Spleen (tissue), 11 donors: ENCODE measurements at regions not wholly inside any gene's neighbourhood (a gene's known extent, or its start where the extent isn't known, plus 50 kb on each side); places are given as distances from the start of the nearest gene placed in this dataset.

Experiments
- DNase-seq: peaks from one replicate; pipeline ENCODE4 v3.0.0-alpha.2; 2020
- H3K27ac ChIP-seq, 8 donors: fragments of 200-600 bp; sonication (generic) in 7 of 8; 1 replicate in 4 of 8; 2 replicates in 4 of 8; pipeline versions ENCODE4 v1.5.0 to v1.8.0; 2016 to 2021; ENCODE audit warnings: inconsistent platforms in 4 of 8, mild to moderate bottlenecking in 4 of 8, moderate library complexity in 1 of 8
- H3K27me3 ChIP-seq, 7 donors: fragments of 200-600 bp; sonication (generic) in 6 of 7; replicated peaks in 1 of 7; 1 replicate in 4 of 7; 2 replicates in 3 of 7; pipeline versions ENCODE4 v1.5.0 to v1.8.0; 2016 to 2021; ENCODE audit warnings: inconsistent platforms in 3 of 7, mild to moderate bottlenecking in 1 of 7
- H3K36me3 ChIP-seq, 6 donors: fragments of 200-600 bp; sonication (generic) in 5 of 6; 1 replicate in 4 of 6; 2 replicates in 2 of 6; pipeline versions ENCODE4 v1.5.0 to v1.8.0; 2016 to 2021; ENCODE audit warnings: inconsistent platforms in 2 of 6
- H3K4me1 ChIP-seq, 6 donors: fragments of 200-600 bp; sonication (generic) in 5 of 6; 1 replicate in 3 of 6; 2 replicates in 3 of 6; pipeline versions ENCODE4 v1.5.0 to v1.8.0; 2016 to 2021; ENCODE audit warnings: inconsistent platforms in 3 of 6
- H3K4me3 ChIP-seq, 8 donors: fragments of 200-600 bp; sonication (generic) in 7 of 8; 1 replicate in 4 of 8; 2 replicates in 4 of 8; pipeline versions ENCODE4 v1.5.0 to v1.8.0; 2016 to 2021; ENCODE audit warnings: inconsistent platforms in 4 of 8, mild to moderate bottlenecking in 4 of 8, moderate library complexity in 2 of 8
- H3K9me3 ChIP-seq, 8 donors: fragments of 200-600 bp; sonication (generic) in 7 of 8; 1 replicate in 4 of 8; 2 replicates in 4 of 8; pipeline versions ENCODE4 v1.5.0 to v1.8.0; 2016 to 2021; ENCODE audit warnings: inconsistent platforms in 4 of 8
- CTCF ChIP-seq, 11 experiments: fragments of 200-600 bp in 7 of 11; fragments of 450-650 bp in 4 of 11; sonication (generic) in 4 of 11; IDR thresholded peaks in 8 of 11; conservative IDR thresholded peaks in 3 of 11; 1 replicate in 7 of 11; 2 replicates in 4 of 11; pipeline versions ENCODE4 v1.4.0 to v1.8.0; 2016 to 2021; ENCODE audit warnings: antibody characterized with exemption in 11 of 11, inconsistent platforms in 4 of 11, mild to moderate bottlenecking in 1 of 11
- POLR2A ChIP-seq, 3 donors: fragments of 450-650 bp; IDR thresholded peaks; one replicate each; pipeline ENCODE4 v1.5.1; 2017; ENCODE audit warnings: antibody characterized with exemption in 3 of 3, mild to moderate bottlenecking in 1 of 3
- POLR2AphosphoS5 ChIP-seq, 3 donors: sonication (generic); formaldehyde crosslinking; IDR thresholded peaks; one replicate each; pipeline ENCODE4 v1.5.1; 2017; ENCODE audit warnings: antibody characterized with exemption in 3 of 3
- WGBS, 5 donors: extraction: QIAGEN DNeasy Blood & Tissue Kit in 3 of 5; methylation state at CpG; one replicate each; pipeline versions ENCODE4 v1.1.5 to v1.1.7; 2013 to 2018; 5-methylcytosine and 5-hydroxymethylcytosine counted together
- intact Hi-C: fragments of 100-400 bp; cut with DNase I; formaldehyde crosslinking; loops from one replicate; pipeline ENCODE4 v1.15.0; 2023; ENCODE audit warnings: low total_unique reads
- donor health status: healthy with polysubstance abuse.
- donor health status: DM: no; HTN: no; CAD: no; lungs with moderate emphysema.
- donor health status: DM: no; HTN: no; CAD: no.
- donor health status: Bipolar disorder and iron deficiency.
- donor health status: healthy.
- donor health status: DM: no; HTN: no; CAD: no.
- donor health status: DM: yes; HTN: yes; CAD: no.

GRCh38 chr12:124093297-124093696, 120.3 kb downstream of the ZNF664 start:
- no peaks in the 10 kb centered on the region for H3K36me3 ChIP-seq
- no peak for DNase-seq
- H3K4me1 ChIP-seq: peaks cover 0 to 7% (median 0%) of the 10 kb centered on the region in 6 donors
- intact Hi-C loops: no loop called here
- no peak overlapping the region for H3K27ac ChIP-seq
- no peak for TF ChIP-seq POLR2AphosphoS5 (IDR thresholded peaks at IDR 0.05)
- TF ChIP-seq POLR2A (IDR thresholded peaks at IDR 0.05): no peak
- no peak for TF ChIP-seq CTCF (IDR thresholded peaks at IDR 0.05 in 8 of 11, conservative IDR thresholded peaks at IDR 0.05 in 3 of 11)
- H3K27me3 ChIP-seq: peaks cover 0 to 2% (median 0%) of the 10 kb centered on the region in 7 donors
- H3K9me3 ChIP-seq: peaks cover 0 to 3% (median 0%) of the 10 kb centered on the region in 8 donors
- no peak overlapping the region for H3K4me3 ChIP-seq

- DNase-seq: no peak
- intact Hi-C loops: no loop called here
- H3K9me3 ChIP-seq: peaks cover 0 to 3% (median 0%) of the 10 kb centered on the region in 8 donors
- TF ChIP-seq CTCF (IDR thresholded peaks at IDR 0.05 in 8 of 11, conservative IDR thresholded peaks at IDR 0.05 in 3 of 11): no peak
- TF ChIP-seq POLR2A (IDR thresholded peaks at IDR 0.05): no peak
- TF ChIP-seq POLR2AphosphoS5 (IDR thresholded peaks at IDR 0.05): no peak
- no peak overlapping the region for H3K27ac ChIP-seq
- H3K4me1 ChIP-seq: peaks cover 0 to 7% (median 0%) of the 10 kb centered on the region in 6 donors
- WGBS, 5 donors: 82 to 93% (median 84%) methylated on average over 4 of the region's 4 CpGs
- no peaks in the 10 kb centered on the region for H3K36me3 ChIP-seq
- H3K27me3 ChIP-seq: peaks cover 0 to 11% (median 0%) of the 10 kb centered on the region in 7 donors
- H3K4me3 ChIP-seq: no peak overlapping the region
Measured at GRCh38 chr12:124094188-124094587, 121.2 kb downstream of the ZNF664 start.

- no peak for DNase-seq
- Histone ChIP-seq H3K9me3 (peaks cover 0 to 3% (median 0%) of the 10 kb centered on the region in 8 donors), H3K27me3 (peaks cover 0 to 13% (median 0%) of the 10 kb centered on the region in 7 donors), H3K4me3 (no peak overlapping the region), H3K36me3 (no peaks in the 10 kb centered on the region), H3K27ac (no peak overlapping the region), H3K4me1 (peaks cover 0 to 7% (median 0%) of the 10 kb centered on the region in 6 donors)
- TF ChIP-seq POLR2AphosphoS5 (IDR thresholded peaks at IDR 0.05) (no peak), CTCF (IDR thresholded peaks at IDR 0.05 in 8 of 11, conservative IDR thresholded peaks at IDR 0.05 in 3 of 11) (no peak), POLR2A (IDR thresholded peaks at IDR 0.05) (no peak)
- intact Hi-C loops: no loop called here
- 18 to 44% (median 28%) methylated on average over 5 of the region's 5 CpGs for WGBS, 5 donors
Measured at GRCh38 chr12:124094733-124095132, 121.7 kb downstream of the ZNF664 start.

GRCh38 chr12:124096109-124096508, 123.1 kb downstream of the ZNF664 start:
- H3K9me3 ChIP-seq: peaks cover 0 to 3% (median 0%) of the 10 kb centered on the region in 8 donors
- H3K4me3 ChIP-seq: no peak overlapping the region
- H3K27me3 ChIP-seq: peaks cover 0 to 13% (median 0%) of the 10 kb centered on the region in 7 donors
- WGBS, 5 donors: 90 to 98% (median 96%) methylated on average over 15 of the region's 15 CpGs
- H3K36me3 ChIP-seq: no peaks in the 10 kb centered on the region
- H3K27ac ChIP-seq: no peak overlapping the region
- H3K4me1 ChIP-seq: peaks cover 0 to 7% (median 0%) of the 10 kb centered on the region in 6 donors
- no peak for DNase-seq
- TF ChIP-seq CTCF (IDR thresholded peaks at IDR 0.05 in 8 of 11, conservative IDR thresholded peaks at IDR 0.05 in 3 of 11) (no peak), POLR2A (IDR thresholded peaks at IDR 0.05) (no peak), POLR2AphosphoS5 (IDR thresholded peaks at IDR 0.05) (no peak)
- intact Hi-C loops: no loop called here
